ENCODE measurements at regions not wholly inside any gene's neighbourhood (a gene's known extent, or its start where the extent isn't known, plus 50 kb on each side); places are given as distances from the start of the nearest gene placed in this dataset.

GRCh38 chr2:147502711-147503290 is 342.0 kb upstream of the ACVR2A start:
- Histone ChIP-seq H2BK12ac (ENCODE audit: insufficient read length, low read depth, low read length) (no peak overlapping the region), H2BK120ac (ENCODE audit: low read depth, low read length, poor library complexity, severe bottlenecking) (no peak overlapping the region), H3K79me2 (ENCODE audit: insufficient read depth, low read length) (no peaks in the 10 kb centered on the region), H3K79me1 (ENCODE audit: insufficient read depth, low read depth, low read length, poor library complexity, severe bottlenecking) (no peaks in the 10 kb centered on the region), H4K20me1 (ENCODE audit: control insufficient read depth, insufficient read depth, insufficient read length) (no peaks in the 10 kb centered on the region), H3K9ac (ENCODE audit: extremely low read depth, insufficient read length, low read length) (no peak overlapping the region), H3K9me3 (ENCODE audit: control insufficient read depth, low read depth, low read length) (no peaks in the 10 kb centered on the region), H3K23me2 (ENCODE audit: insufficient read length, low read depth, low read length, poor library complexity, severe bottlenecking) (no peaks in the 10 kb centered on the region), H2BK5ac (ENCODE audit: insufficient read length, low read length) (no peak overlapping the region), H2AK5ac (ENCODE audit: insufficient read length, low read length) (no peak overlapping the region), H3K23ac (ENCODE audit: insufficient read length, low read depth, low read length) (no peak overlapping the region), H3K27ac (ENCODE audit: insufficient read length, low read depth, low read length) (no peak overlapping the region), H2AFZ (ENCODE audit: low read length) (no peak overlapping the region), H2BK15ac (ENCODE audit: low read depth, low read length) (no peak overlapping the region), H3K4ac (ENCODE audit: low read depth, low read length) (no peak overlapping the region), H3K4me1 (ENCODE audit: insufficient read depth, low read length) (no peaks in the 10 kb centered on the region), H3K4me2 (ENCODE audit: insufficient read depth, insufficient read length, low read length) (no peak overlapping the region), H4K8ac (replicated peaks; ENCODE audit: insufficient read length, low read depth, low read length) (no peak overlapping the region), H2BK20ac (ENCODE audit: low read depth, low read length, poor library complexity, severe bottlenecking) (no peak overlapping the region), H3K18ac (ENCODE audit: insufficient read length, low read depth, low read length) (no peak overlapping the region), H4K5ac (ENCODE audit: insufficient read length, low read depth, low read length) (no peak overlapping the region), H3K56ac (ENCODE audit: insufficient read length, low read depth, low read length) (no peak overlapping the region), H3K14ac (ENCODE audit: insufficient read depth, low read length) (no peak overlapping the region), H3K27me3 (ENCODE audit: insufficient read depth, low read length) (no peaks in the 10 kb centered on the region), H3T11ph (ENCODE audit: low read length) (no peak overlapping the region), H4K91ac (ENCODE audit: insufficient read length, low read depth, low read length) (no peak overlapping the region)
- H3K27me3 Mint-ChIP-seq (ENCODE audit: low read depth): no peaks in the 10 kb centered on the region
- no peaks in the 10 kb centered on the region for H3K4me1 Mint-ChIP-seq
- H3K27ac Mint-ChIP-seq: no peak overlapping the region
- H3K4me3 Mint-ChIP-seq: no peak overlapping the region
- peaks cover 0 to 14% (median 4%) of the 10 kb centered on the region in 3 experiments; a peak in 5 of 7 replicates for H3K36me3 Mint-ChIP-seq (ENCODE audit: insufficient read depth in 1 of 3, low read depth in 3 of 3)
- H3K9me3 Mint-ChIP-seq: peaks cover under 1 to 4% of the 10 kb centered on the region in 2 experiments; a peak in 3 of 5 replicates
- no CpG with 5 or more reads among the region's 3 CpGs for WGBS (ENCODE audit: extremely low coverage, insufficient read length, low lambda C conversion rate)
- no peak for TF ChIP-seq CTCF (conservative IDR thresholded peaks at IDR 0.05)
- no peak for DNase-seq
